Muscle of back (tissue), 3 donors: ENCODE measurements at regions not wholly inside any gene's neighbourhood (a gene's known extent, or its start where the extent isn't known, plus 50 kb on each side); places are given as distances from the start of the nearest gene placed in this dataset.
"Not testable (repeated sequence)": the region's sequence is repeated elsewhere in the genome, so short reads cannot be mapped to it uniquely, and the experiment has no call there.

Source experiments
- DNase-seq, 3 donors: peaks; one replicate each; pipeline versions ENCODE4 v3.0.0 to v3.0.0-alpha.2; 2013

- not testable (repeated sequence) for DNase-seq
Observed at GRCh38 chr1:2851918-2852317, 50.4 kb upstream of the TTC34 start.

DNA sequence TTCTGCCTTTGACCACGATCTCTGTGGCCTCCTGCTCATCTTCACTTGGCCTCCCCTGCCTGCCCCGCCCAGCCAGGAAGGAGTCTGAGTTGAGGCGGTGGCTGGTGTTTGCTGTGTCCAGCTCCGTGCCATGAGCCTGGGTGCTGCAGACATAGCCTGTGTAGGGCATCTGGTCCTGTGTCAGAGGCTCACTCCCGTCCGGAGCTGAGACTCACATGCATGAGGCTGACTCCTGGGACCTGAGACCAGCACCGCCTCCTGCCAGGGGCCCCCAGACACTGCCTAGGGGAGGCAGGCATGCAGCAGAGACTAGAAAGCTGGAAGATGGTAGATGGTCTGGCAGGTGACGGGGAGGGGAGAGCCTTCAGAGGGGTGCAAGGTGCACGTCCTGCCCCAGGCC lies 52.2 kb upstream of the TTC34 start:
- DNase-seq = no peak

- DNase-seq = no peak
Observed at GRCh38 chr1:2854151-2854550, 52.7 kb upstream of the TTC34 start.

GRCh38 chr1:2854611-2855010 lies 53.1 kb upstream of the TTC34 start:
- DNase-seq = no peak

- peak in 1 of 3 donors; percentile 35 for DNase-seq
Observed at GRCh38 chr1:2855206-2856065, 53.9 kb upstream of the TTC34 start.

DNA sequence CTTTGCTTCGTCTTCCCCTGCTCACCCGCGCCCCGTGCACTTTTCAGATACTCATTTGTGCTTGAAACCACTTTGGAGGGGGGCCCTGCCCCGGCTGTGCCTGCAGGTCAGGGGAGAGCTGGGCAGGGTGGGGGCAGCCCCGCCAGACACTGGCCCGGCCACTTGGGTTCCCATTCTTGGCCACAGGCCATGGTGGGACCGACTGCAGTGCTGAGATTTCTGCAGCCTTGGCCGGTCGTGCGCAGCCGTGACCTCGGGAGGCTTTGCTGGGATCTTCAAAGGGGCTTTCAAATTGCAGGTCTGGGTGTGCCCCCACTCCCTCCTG lies 54.5 kb upstream of the TTC34 start:
- DNase-seq = no peak

DNA sequence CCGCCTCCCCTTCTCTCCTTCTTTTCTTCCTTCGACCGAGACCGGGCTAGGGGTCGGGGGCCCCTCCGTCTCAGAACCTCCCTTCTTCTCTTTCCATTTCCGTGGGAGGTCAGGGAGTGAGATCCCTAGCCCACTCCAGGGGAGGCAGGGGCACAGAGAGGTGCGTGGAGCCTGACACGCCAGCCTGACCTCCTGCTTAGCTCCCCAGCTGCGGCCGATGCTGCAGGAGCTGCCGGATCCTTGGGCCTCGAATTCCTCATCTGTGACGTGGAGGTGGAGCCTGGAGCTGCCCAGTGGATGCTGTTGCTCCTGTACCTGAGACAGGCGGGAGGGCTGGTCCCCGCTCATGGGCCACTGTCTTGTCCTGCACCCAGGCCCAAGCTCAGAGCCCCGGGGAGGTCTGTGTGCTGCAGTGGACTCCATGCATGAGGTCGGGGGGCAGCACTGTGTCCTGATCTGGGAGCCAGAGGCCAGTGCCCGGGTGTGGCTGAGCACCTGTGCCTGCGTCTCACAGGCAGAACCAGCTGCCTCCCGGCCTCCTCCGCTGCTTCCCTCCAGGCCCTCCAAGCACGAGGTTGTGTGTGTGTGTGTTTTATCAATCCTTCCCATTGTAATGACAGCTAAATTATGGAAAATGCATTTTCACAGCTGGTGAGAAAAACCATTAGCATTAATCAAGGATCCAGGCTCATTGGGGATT lies 55.3 kb upstream of the TTC34 start:
- no peak for DNase-seq

DNA sequence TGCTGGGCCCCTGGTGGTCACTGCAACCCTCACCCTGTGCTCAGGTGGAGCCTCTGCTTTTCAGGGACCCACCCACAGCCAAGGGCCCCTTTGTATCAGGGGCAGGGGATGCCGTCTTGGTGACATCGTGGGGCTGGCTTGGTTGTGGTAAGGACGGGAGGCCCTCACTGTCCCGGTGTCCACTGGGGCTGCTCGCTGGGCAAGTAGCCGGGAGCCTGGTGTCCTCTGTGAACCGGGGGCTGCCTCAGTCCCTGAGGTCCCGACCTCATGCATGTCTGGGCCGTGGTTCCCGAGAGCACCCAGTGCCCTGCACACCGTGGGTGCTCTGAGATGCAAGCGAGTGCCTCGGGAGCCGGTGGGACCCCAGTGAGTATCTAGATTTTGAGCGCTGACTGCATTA lies 56.0 kb upstream of the TTC34 start:
- no peak for DNase-seq

DNA sequence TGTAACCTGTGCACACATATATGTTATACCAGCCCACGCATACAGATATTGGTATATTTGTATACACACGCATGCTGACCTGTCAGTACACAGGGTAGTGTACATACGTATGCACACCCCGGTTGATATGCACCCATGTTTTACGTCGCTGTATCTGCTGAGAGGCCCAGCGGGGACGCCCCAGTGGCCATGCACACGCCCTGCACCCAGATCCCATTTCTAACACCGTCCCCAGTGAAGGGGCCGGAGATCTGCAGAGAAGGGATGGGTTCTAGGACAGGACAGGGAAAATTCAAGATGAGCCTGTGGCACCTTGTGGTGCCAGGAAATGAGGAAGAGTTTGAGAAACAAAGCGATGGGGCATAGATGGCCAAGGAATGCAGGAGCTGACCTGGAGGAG lies 57.2 kb upstream of the TTC34 start:
- DNase-seq = no peak

GRCh38 chr1:2859219-2859880 lies 57.9 kb upstream of the TTC34 start:
- DNase-seq = no peak

GRCh38 chr1:2859881-2860430 lies 58.5 kb upstream of the TTC34 start:
- no peak for DNase-seq

- no peak for DNase-seq
Observed at GRCh38 chr1:2860476-2861142, 59.1 kb upstream of the TTC34 start.

GRCh38 chr1:2861143-2861987 lies 59.9 kb upstream of the TTC34 start:
- DNase-seq = no peak

- no peak for DNase-seq
Observed at GRCh38 chr1:2861988-2862813, 60.7 kb upstream of the TTC34 start.

DNA sequence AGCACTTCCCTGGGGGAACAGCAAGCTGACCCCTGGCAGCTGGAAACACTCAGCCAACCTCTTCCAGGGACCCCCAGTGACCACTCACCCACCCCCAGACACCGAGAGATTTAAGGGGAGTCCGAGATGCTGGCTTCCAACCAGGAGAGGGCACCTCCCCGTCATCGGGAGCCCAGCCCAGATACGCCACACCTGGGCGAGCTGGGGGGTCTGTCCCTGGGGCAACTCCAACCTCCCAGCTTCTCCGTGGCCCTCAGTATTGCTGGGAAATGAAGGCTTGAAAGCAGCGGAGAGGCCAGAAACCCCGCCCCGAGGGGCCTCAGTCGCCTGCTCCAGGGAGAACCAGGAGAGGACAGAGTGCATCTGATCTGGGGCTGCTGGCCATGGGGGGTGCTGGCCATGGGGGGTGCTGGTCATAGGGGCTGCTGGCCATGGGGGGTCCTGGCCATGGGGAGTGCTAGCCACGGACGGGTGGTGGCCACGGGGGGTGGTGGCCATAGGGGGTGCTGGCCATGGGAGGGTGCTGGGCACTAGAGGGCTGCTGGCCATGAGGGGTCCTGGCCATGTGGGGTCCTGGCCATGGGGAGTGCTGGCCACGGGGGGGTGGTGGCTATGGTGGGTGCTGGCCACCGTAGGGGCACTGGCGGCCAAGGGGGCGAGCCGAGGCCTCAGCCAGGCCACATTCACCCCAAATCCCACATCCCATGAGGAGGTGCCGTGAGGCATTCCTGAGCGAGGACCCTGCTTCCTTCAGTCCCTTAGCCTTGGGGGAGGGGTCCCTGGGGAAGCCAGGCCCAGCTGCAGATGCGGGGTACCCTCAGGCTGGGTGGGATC lies 61.5 kb upstream of the TTC34 start:
- DNase-seq = no peak

DNA sequence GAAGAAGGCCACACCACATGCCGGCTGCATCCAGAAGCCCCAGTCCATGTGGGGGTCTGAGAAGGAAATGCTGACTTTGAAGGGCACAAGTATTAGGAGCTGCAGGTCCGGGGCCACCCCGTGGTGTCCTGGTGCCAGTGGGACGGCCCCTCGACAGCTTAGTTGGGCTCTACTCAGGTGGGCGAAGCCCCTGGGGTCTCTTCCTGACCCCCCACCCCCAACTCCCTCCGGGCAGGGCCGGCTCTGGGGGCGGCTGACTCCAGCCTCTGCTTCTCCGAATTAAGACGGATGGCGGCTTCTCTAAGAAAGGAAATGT lies 62.1 kb upstream of the TTC34 start:
- no peak for DNase-seq

DNA sequence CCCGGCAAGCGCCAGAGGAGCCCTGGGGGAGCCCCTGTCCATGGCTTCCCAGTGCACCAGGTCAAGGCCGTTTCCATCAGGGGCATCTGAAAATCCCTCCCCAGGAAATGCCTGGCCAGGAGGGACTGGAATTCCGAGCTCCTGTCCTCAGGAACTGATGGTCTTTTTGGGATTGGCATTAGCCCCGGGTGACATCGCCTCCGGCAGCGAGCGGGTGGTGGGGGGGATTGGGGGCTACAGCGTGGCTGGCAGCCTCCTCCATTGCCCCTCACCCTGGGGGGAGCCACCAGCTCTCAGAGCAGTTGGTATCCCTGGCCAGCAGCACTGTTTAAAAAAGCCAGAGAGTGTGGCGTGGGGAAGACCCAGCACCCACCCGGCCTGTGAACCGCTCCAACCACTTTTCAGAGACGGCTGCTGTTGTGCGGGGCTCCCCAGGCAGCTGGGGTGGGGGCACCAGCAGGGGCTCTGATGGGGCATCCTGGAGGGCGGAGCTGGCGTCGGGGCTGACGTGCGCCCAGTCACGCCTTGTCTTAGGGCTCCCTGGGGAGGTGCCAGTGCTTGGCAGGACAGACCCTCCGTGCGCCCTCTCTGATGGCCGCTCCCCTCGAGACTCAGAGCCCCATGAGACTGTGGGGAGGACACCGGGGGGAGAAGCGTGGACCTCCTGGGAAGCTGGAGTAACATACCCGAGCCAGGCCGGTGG lies 62.9 kb upstream of the TTC34 start:
- DNase-seq = no peak

DNA sequence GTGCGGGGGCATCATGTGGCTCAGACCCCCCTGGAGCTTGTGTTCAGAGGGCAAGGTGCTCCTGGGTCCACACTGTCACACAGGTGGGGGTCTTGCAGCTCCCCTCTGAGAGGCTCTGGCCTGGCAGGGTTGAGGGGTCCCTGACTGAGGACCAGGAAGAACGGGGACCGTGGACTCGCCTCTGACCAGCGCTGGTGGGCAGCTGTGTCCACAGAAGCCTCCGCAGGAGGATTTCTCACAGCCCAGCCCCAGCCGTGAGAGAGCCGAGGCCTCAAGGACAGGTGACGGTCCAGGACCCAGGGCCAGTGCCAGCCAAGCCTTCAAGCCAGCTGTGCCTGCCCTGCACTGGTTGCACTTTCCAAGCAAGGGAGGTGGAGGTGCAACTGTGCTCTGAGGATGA lies 63.5 kb upstream of the TTC34 start:
- no peak for DNase-seq
